ENCODE measurements at regions not wholly inside any gene's neighbourhood (a gene's known extent, or its start where the extent isn't known, plus 50 kb on each side); places are given as distances from the start of the nearest gene placed in this dataset.

- no peaks in the 10 kb centered on the region for H3K9me1 ChIP-seq (replicated peaks; ENCODE audit: control insufficient read depth, extremely low read depth, insufficient read depth, low read length)
- no peak for FAIRE-seq
- H2AFZ ChIP-seq (ENCODE audit: low read depth, low read length), result no peak overlapping the region
- POLR2A ChIA-PET, result no interaction called here
- BruUV-seq (replicated peaks), result no TSS peak
- no peaks in the 10 kb centered on the region for H3K27me3 ChIP-seq (ENCODE audit: control insufficient read depth in 2 of 2, insufficient read depth in 2 of 2, low read length in 2 of 2)
- H3K79me2 ChIP-seq (ENCODE audit: control insufficient read depth, insufficient read depth, low read length), result no peaks in the 10 kb centered on the region
- H3K4me2 ChIP-seq (ENCODE audit: insufficient read depth, low read length), result no peak overlapping the region
- TF ChIP-seq JUN (IDR thresholded peaks at IDR 0.05; ENCODE audit: borderline replicate concordance, insufficient read depth, insufficient read length, low read depth), result no peak
- no peak for TF ChIP-seq MYC (IDR thresholded peaks at IDR 0.05; ENCODE audit: low read depth, low read length)
- TF ChIP-seq, protein P1, sequence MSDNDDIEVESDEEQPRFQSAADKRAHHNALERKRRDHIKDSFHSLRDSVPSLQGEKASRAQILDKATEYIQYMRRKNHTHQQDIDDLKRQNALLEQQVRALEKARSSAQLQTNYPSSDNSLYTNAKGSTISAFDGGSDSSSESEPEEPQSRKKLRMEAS (IDR thresholded peaks at IDR 0.05; ENCODE audit: insufficient read depth, insufficient read length), result no peak
- no peak for TF ChIP-seq GATA2 (IDR thresholded peaks at IDR 0.05; ENCODE audit: insufficient read depth, insufficient read length, low read depth, low read length)
- no peak for TF ChIP-seq FOS (IDR thresholded peaks at IDR 0.05; ENCODE audit: borderline replicate concordance, insufficient read depth, low read length)
- no peak for TF ChIP-seq POLR2A (IDR thresholded peaks at IDR 0.05; ENCODE audit: low read depth, low read length)
- TF ChIP-seq EZH2 (IDR thresholded peaks at IDR 0.05; ENCODE audit: borderline replicate concordance, low read depth, low read length, severe bottlenecking), result no peak
- TF ChIP-seq CTCF (IDR thresholded peaks at IDR 0.05; ENCODE audit: extremely low read depth in 1 of 2, insufficient read depth in 1 of 2, low read depth in 1 of 2, low read length in 2 of 2), result no peak
- no peak overlapping the region for H3K9ac ChIP-seq (replicated peaks; ENCODE audit: extremely low read depth, insufficient read depth, low read length)
- H3K4me3 ChIP-seq (replicated peaks in 1 of 3; ENCODE audit: insufficient read depth in 1 of 3, low read depth in 1 of 3, low read length in 3 of 3), result no peak overlapping the region
- no peak overlapping the region for H3K27ac ChIP-seq (ENCODE audit: insufficient read depth, low read depth, low read length)
- H3K4me1 ChIP-seq (ENCODE audit: control insufficient read depth, extremely low read depth, insufficient read depth, low read length), result no peaks in the 10 kb centered on the region
- intact Hi-C loops (cut with micrococcal nuclease), result no loop called here
- no peaks in the 10 kb centered on the region for H3K9me3 ChIP-seq (replicated peaks; ENCODE audit: control insufficient read depth, insufficient read depth, low read length)
- dilution Hi-C loops (cut with MboI; ENCODE audit: extremely low pct_ligation_motif_present, low sequenced_read_pairs), result no loop called here
- no peaks in the 10 kb centered on the region for H3K36me3 ChIP-seq (ENCODE audit: control insufficient read depth in 2 of 2, extremely low read depth in 1 of 2, insufficient read depth in 2 of 2, low read length in 2 of 2)
- no peak for DNase-seq (ENCODE audit: low read depth, low spot score)
- no peaks in the 10 kb centered on the region for H4K20me1 ChIP-seq (replicated peaks; ENCODE audit: control insufficient read depth, extremely low read depth, insufficient read depth, low read length)
- CTCF ChIA-PET, result no interaction called here
Measured at GRCh38 chr3:5735896-5736295, 548.4 kb downstream of the EDEM1 start.

Data from endothelial cell of umbilical vein (primary cell).